NCI-H2196 treated with DMSO at 0.1 percent for 48 hours (cell line): ENCODE measurements at regions not wholly inside any gene's neighbourhood (a gene's known extent, or its start where the extent isn't known, plus 50 kb on each side); places are given as distances from the start of the nearest gene placed in this dataset.

Source experiments
- DNase-seq: peaks from one replicate; lab custom pipeline; 2025; ENCODE audit not compliant: unreplicated experiment; lab: John Stamatoyannopoulos, UW

- no peak for DNase-seq
Observed at GRCh38 chr2:64336171-64336570, 117.8 kb upstream of the LGALSL start.

- no peak for DNase-seq
Observed at GRCh38 chr2:64337314-64337713, 116.6 kb upstream of the LGALSL start.

GRCh38 chr2:64338108-64338507 lies 115.9 kb upstream of the LGALSL start:
- no peak for DNase-seq

GRCh38 chr2:64338910-64339500 lies 115.0 kb upstream of the LGALSL start:
- DNase-seq: no peak

GRCh38 chr2:64341461-64341860 lies 112.5 kb upstream of the LGALSL start:
- no peak for DNase-seq

- DNase-seq: no peak
Observed at GRCh38 chr2:64342195-64343099, 111.5 kb upstream of the LGALSL start.

GRCh38 chr2:64344999-64345576 lies 108.9 kb upstream of the LGALSL start:
- DNase-seq: no peak

GRCh38 chr2:64345998-64346397 lies 108.0 kb upstream of the LGALSL start:
- no peak for DNase-seq

- no peak for DNase-seq
Observed at GRCh38 chr2:64348386-64349130, 105.4 kb upstream of the LGALSL start.

GRCh38 chr2:64349131-64349530 lies 104.8 kb upstream of the LGALSL start:
- DNase-seq: no peak

- no peak for DNase-seq
Observed at GRCh38 chr2:64350996-64351395, 103.0 kb upstream of the LGALSL start.

- DNase-seq: no peak
Observed at GRCh38 chr2:64352292-64352691, 101.7 kb upstream of the LGALSL start.

GRCh38 chr2:64354857-64355680 lies 98.9 kb upstream of the LGALSL start:
- no peak for DNase-seq

GRCh38 chr2:64356906-64357305 lies 97.1 kb upstream of the LGALSL start:
- no peak for DNase-seq

- DNase-seq: no peak
Observed at GRCh38 chr2:64359171-64359891, 94.6 kb upstream of the LGALSL start.

- DNase-seq: no peak
Observed at GRCh38 chr2:64359892-64360657, 93.9 kb upstream of the LGALSL start.

GRCh38 chr2:64361151-64361938 lies 92.6 kb upstream of the LGALSL start:
- no peak for DNase-seq

- DNase-seq: no peak
Observed at GRCh38 chr2:64362562-64363026, 91.4 kb upstream of the LGALSL start.
